HepG2 (cell line): ENCODE measurements at regions not wholly inside any gene's neighbourhood (a gene's known extent, or its start where the extent isn't known, plus 50 kb on each side); places are given as distances from the start of the nearest gene placed in this dataset.

Source experiments
- AKNA ChIP-seq: sonication (generic); formaldehyde crosslinking; IDR thresholded peaks from 2 replicates; pipeline ENCODE4 v1.4.0; 2020; ENCODE audit warnings: missing genetic modification reagents, borderline replicate concordance
- CHD4 ChIP-seq: fragments of 200-600 bp; sonication (generic); IDR thresholded peaks from 2 replicates; pipeline ENCODE4 v1.7.0; 2017; ENCODE audit warnings: mild to moderate bottlenecking, low read length, borderline replicate concordance
- DMTF1 ChIP-seq: sonication (generic); formaldehyde crosslinking; IDR thresholded peaks from 2 replicates; pipeline ENCODE4 v1.4.0; 2020; ENCODE audit warnings: mild to moderate bottlenecking, missing genetic modification reagents
- REST ChIP-seq, 2 experiments: IDR thresholded peaks; 2 replicates each; pipeline ENCODE4 v1.6.1; 2011 to 2012; ENCODE audit warnings: low read length in 2 of 2, borderline replicate concordance in 1 of 2, low read depth in 1 of 2, mild to moderate bottlenecking in 1 of 2, moderate library complexity in 1 of 2
- ZBTB37 ChIP-seq: sonication (generic); formaldehyde crosslinking; IDR thresholded peaks from 2 replicates; pipeline ENCODE4 v1.4.0; 2020; ENCODE audit warnings: mild to moderate bottlenecking, missing genetic modification reagents
- ZHX2 ChIP-seq, 2 experiments: sonication (generic) in 1 of 2; formaldehyde crosslinking in 1 of 2; IDR thresholded peaks; 2 replicates each; pipeline versions ENCODE4 v1.6.1 to v1.9.0; 2014 to 2022; ENCODE audit warnings: antibody characterized with exemption in 1 of 2, borderline replicate concordance in 1 of 2, inconsistent platforms in 1 of 2, low read depth in 1 of 2, missing genetic modification reagents in 1 of 2
- ZNF773 ChIP-seq: sonication (generic); formaldehyde crosslinking; IDR thresholded peaks from 2 replicates; pipeline ENCODE4 v1.4.0; 2020; ENCODE audit warnings: missing genetic modification reagents, borderline replicate concordance

GRCh38 chr17:72558971-72559476, 438.2 kb downstream of the SOX9 start (continued):
- TF ChIP-seq ZBTB37 (CRISPR knock-in tag) (no peak), CHD4 (no peak), REST (IDR thresholded peaks at IDR 0.05; ENCODE audit: borderline replicate concordance in 1 of 2, low read depth in 1 of 2, low read length in 2 of 2) (no peak), ZHX2 (IDR thresholded peaks at IDR 0.05; ENCODE audit: low read depth) (no peak), ZHX2 (CRISPR knock-in tag; IDR thresholded peaks at IDR 0.05; ENCODE audit: borderline replicate concordance) (no peak), AKNA (CRISPR knock-in tag) (no peak), ZNF773 (CRISPR knock-in tag) (no peak), DMTF1 (CRISPR knock-in tag) (no peak)
